Caco-2 (cell line): ENCODE measurements at regions not wholly inside any gene's neighbourhood (a gene's known extent, or its start where the extent isn't known, plus 50 kb on each side); places are given as distances from the start of the nearest gene placed in this dataset.
"Not testable (repeated sequence)": the region's sequence is repeated elsewhere in the genome, so short reads cannot be mapped to it uniquely, and the experiment has no call there.

ENCODE experiments used
- BruUV-seq: library from RNA; stranded (reverse); fragments of 400-500 nt; replicated peaks from 2 replicates; lab custom pipeline; 2021; lab: Mats Ljungman, UMichigan
- CTCF ChIA-PET: fragments of 300-600 bp; sonication (Branson Sonifier 250); formaldehyde crosslinking; loops from one replicate; lab custom pipeline; 2022; ENCODE audit warnings: antibody characterized with exemption; lab: Charles Lee
- POLR2A ChIA-PET: fragments of 300-600 bp; sonication (Branson Sonifier 250); formaldehyde crosslinking; loops from one replicate; lab custom pipeline; 2022; ENCODE audit warnings: antibody characterized with exemption; lab: Charles Lee
- DNase-seq, 2 experiments: peaks; one replicate each; pipeline versions ENCODE4 v3.0.0 to v3.0.0-alpha.2; 2020 to 2022
- H3K27me3 ChIP-seq: replicated peaks from 2 replicates; pipeline ENCODE4 v1.6.0; 2011; ENCODE audit warnings: low read length; ENCODE audit not compliant: control insufficient read depth, insufficient read depth
- H3K36me3 ChIP-seq: 2 replicates; pipeline ENCODE4 v1.5.1; 2011; ENCODE audit warnings: low read length; ENCODE audit not compliant: control insufficient read depth, insufficient read depth
- H3K4me1 ChIP-seq: fragments of 250-450 bp; sonication (Bioruptor Pico); 2 replicates; pipeline ENCODE4 v1.5.1; 2020; ENCODE audit warnings: mild to moderate bottlenecking
- H3K4me3 ChIP-seq: 2 replicates; pipeline ENCODE4 v1.5.1; 2011; ENCODE audit warnings: low read depth, mild to moderate bottlenecking, control low read depth, low read length
- H3K9me3 ChIP-seq: fragments of 250-450 bp; sonication (Bioruptor Pico); 2 replicates; pipeline ENCODE4 v1.5.1; 2020; ENCODE audit warnings: mild to moderate bottlenecking, moderate library complexity
- H3K27ac Mint-ChIP-seq: one replicate; pipeline ENCODE4 v1.8.0; 2022; ENCODE audit warnings: mixed read lengths; ENCODE audit not compliant: unreplicated experiment
- H3K27me3 Mint-ChIP-seq: one replicate; pipeline ENCODE4 v1.8.0; 2022; ENCODE audit warnings: mixed read lengths; ENCODE audit not compliant: insufficient read depth, unreplicated experiment
- H3K36me3 Mint-ChIP-seq: one replicate; pipeline ENCODE4 v1.8.0; 2022; ENCODE audit warnings: mild to moderate bottlenecking, mixed read lengths; ENCODE audit not compliant: insufficient read depth, unreplicated experiment
- H3K4me1 Mint-ChIP-seq: one replicate; pipeline ENCODE4 v1.8.0; 2022; ENCODE audit warnings: low read depth, mixed read lengths; ENCODE audit not compliant: unreplicated experiment
- H3K4me3 Mint-ChIP-seq: one replicate; pipeline ENCODE4 v1.8.0; 2022; ENCODE audit warnings: mild to moderate bottlenecking, moderate library complexity, mixed read lengths; ENCODE audit not compliant: unreplicated experiment
- H3K9me3 Mint-ChIP-seq: one replicate; pipeline ENCODE4 v1.8.0; 2022; ENCODE audit warnings: mixed read lengths; ENCODE audit not compliant: unreplicated experiment
- CTCF ChIP-seq, 2 experiments: fragments of 200-600 bp in 1 of 2; IDR thresholded peaks; 1 replicate in 1 of 2; 2 replicates in 1 of 2; pipeline versions ENCODE4 v1.5.1 to v1.8.0; 2011 to 2022; ENCODE audit warnings: antibody characterized with exemption in 1 of 2, control low read depth in 1 of 2, inconsistent platforms in 1 of 2, low read depth in 1 of 2, low read length in 1 of 2, mild to moderate bottlenecking in 1 of 2, moderate library complexity in 1 of 2; ENCODE audit not compliant: insufficient read depth in 1 of 2, severe bottlenecking in 1 of 2, unreplicated experiment in 1 of 2
- intact Hi-C: fragments of 100-400 bp; cut with micrococcal nuclease; formaldehyde crosslinking; loops from one replicate; pipeline ENCODE4 v1.10.0; 2022; ENCODE audit not compliant: unreplicated experiment

- H3K27me3 Mint-ChIP-seq, DNase-seq, H3K9me3 Mint-ChIP-seq, H3K4me3 Mint-ChIP-seq, CTCF ChIA-PET, BruUV-seq, H3K4me1 Mint-ChIP-seq, intact Hi-C loops, POLR2A ChIA-PET, H3K36me3 Mint-ChIP-seq, H3K4me1 ChIP-seq, H3K27ac Mint-ChIP-seq, H3K9me3 ChIP-seq, H3K4me3 ChIP-seq, H3K27me3 ChIP-seq, H3K36me3 ChIP-seq: not testable (repeated sequence)
These were observed 90.2 kb upstream of the ZNF322 start for GRCh38 chr6:26749759-26750126.

GRCh38 chr6:26754212-26754611 lies 94.7 kb upstream of the ZNF322 start:
- Histone ChIP-seq H3K36me3 (no peaks in the 10 kb centered on the region), H3K27me3 (no peaks in the 10 kb centered on the region), H3K4me1 (no peaks in the 10 kb centered on the region), H3K9me3 (no peaks in the 10 kb centered on the region), H3K4me3 (no peak overlapping the region)
- peaks cover 5% of the 10 kb centered on the region for H3K27me3 Mint-ChIP-seq
- BruUV-seq: no TSS peak
- intact Hi-C loops: no loop called here
- no peak for TF ChIP-seq CTCF (IDR thresholded peaks at IDR 0.05; ENCODE audit: insufficient read depth in 1 of 2, low read depth in 1 of 2, low read length in 1 of 2, severe bottlenecking in 1 of 2, unreplicated experiment in 1 of 2)
- POLR2A ChIA-PET: no interaction called here
- no peak overlapping the region for H3K27ac Mint-ChIP-seq
- no peaks in the 10 kb centered on the region for H3K36me3 Mint-ChIP-seq
- DNase-seq: no peak
- H3K9me3 Mint-ChIP-seq: no peaks in the 10 kb centered on the region
- H3K4me3 Mint-ChIP-seq: no peak overlapping the region
- CTCF ChIA-PET: no interaction called here
- H3K4me1 Mint-ChIP-seq: no peaks in the 10 kb centered on the region

GRCh38 chr6:26754801-26755200 lies 95.3 kb upstream of the ZNF322 start:
- H3K36me3 Mint-ChIP-seq, H3K4me1 ChIP-seq, H3K27ac Mint-ChIP-seq, H3K4me3 ChIP-seq, H3K4me1 Mint-ChIP-seq, H3K27me3 Mint-ChIP-seq, DNase-seq, H3K9me3 Mint-ChIP-seq, POLR2A ChIA-PET, intact Hi-C loops, H3K9me3 ChIP-seq, H3K4me3 Mint-ChIP-seq, H3K36me3 ChIP-seq, BruUV-seq, H3K27me3 ChIP-seq, CTCF ChIA-PET: not testable (repeated sequence)

GRCh38 chr6:26756067-26756805 lies 96.7 kb upstream of the ZNF322 start:
- BruUV-seq, H3K9me3 ChIP-seq, H3K4me3 ChIP-seq, DNase-seq, H3K4me1 ChIP-seq, H3K27me3 ChIP-seq, POLR2A ChIA-PET, H3K4me1 Mint-ChIP-seq, H3K36me3 Mint-ChIP-seq, CTCF ChIA-PET, H3K4me3 Mint-ChIP-seq, H3K27ac Mint-ChIP-seq, intact Hi-C loops, H3K9me3 Mint-ChIP-seq, H3K27me3 Mint-ChIP-seq, H3K36me3 ChIP-seq: not testable (repeated sequence)

GRCh38 chr6:26766203-26766902 lies 106.8 kb upstream of the ZNF322 start:
- not testable (repeated sequence) for H3K9me3 Mint-ChIP-seq

GRCh38 chr6:26770941-26771666 lies 111.6 kb upstream of the ZNF322 start:
- H3K4me3 ChIP-seq, H3K9me3 Mint-ChIP-seq, H3K36me3 ChIP-seq, BruUV-seq, H3K9me3 ChIP-seq, H3K27me3 ChIP-seq, DNase-seq, H3K4me1 ChIP-seq, H3K27ac Mint-ChIP-seq, H3K36me3 Mint-ChIP-seq, H3K27me3 Mint-ChIP-seq, H3K4me3 Mint-ChIP-seq, H3K4me1 Mint-ChIP-seq, intact Hi-C loops, CTCF ChIA-PET, POLR2A ChIA-PET: not testable (repeated sequence)

More at GRCh38 chr6:26766203-26766902, 106.8 kb upstream of the ZNF322 start:
- CTCF ChIA-PET, H3K27me3 ChIP-seq, DNase-seq, H3K27me3 Mint-ChIP-seq, intact Hi-C loops, BruUV-seq, H3K36me3 Mint-ChIP-seq, H3K36me3 ChIP-seq, POLR2A ChIA-PET, H3K9me3 ChIP-seq, H3K27ac Mint-ChIP-seq, H3K4me1 Mint-ChIP-seq, H3K4me3 Mint-ChIP-seq, H3K4me1 ChIP-seq, H3K4me3 ChIP-seq: not testable (repeated sequence)
